NCI-H2227 (cell line): ENCODE measurements at regions not wholly inside any gene's neighbourhood (a gene's known extent, or its start where the extent isn't known, plus 50 kb on each side); places are given as distances from the start of the nearest gene placed in this dataset.

Experiments used
- DNase-seq: peaks from one replicate; lab custom pipeline; 2025; ENCODE audit not compliant: unreplicated experiment; lab: John Stamatoyannopoulos, UW

DNA sequence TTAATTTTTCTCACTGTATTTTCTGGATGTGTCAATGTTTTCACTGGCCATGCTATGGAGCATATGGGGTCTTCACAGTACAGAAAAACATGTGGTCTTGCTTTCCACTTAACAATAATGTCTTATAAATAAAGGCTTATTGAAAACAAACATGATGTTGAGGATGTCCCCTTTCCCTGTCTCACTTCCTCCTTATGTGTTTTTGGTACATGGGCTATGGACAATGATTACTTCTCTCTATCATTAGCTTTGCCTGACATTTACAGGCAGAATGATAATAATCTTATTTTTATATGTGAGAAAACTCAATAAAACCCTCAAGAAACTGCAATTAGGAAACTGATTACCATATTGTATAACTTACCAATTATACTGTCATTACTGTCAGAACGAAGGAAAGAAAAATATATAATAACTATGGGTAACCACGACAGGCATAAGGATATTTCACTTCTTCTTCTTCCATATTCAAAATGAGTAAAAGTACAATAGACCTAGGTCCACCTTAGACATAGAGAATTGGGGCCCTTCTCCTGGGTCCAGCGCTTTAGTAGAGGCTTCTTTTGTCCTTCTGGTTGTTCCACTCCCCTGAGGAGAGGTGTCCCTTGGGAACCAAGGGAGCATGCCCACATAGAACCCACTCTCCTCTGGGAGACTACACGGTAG, 375.0 kb downstream of the MAN2A1 start:
- DNase-seq = no peak

DNA sequence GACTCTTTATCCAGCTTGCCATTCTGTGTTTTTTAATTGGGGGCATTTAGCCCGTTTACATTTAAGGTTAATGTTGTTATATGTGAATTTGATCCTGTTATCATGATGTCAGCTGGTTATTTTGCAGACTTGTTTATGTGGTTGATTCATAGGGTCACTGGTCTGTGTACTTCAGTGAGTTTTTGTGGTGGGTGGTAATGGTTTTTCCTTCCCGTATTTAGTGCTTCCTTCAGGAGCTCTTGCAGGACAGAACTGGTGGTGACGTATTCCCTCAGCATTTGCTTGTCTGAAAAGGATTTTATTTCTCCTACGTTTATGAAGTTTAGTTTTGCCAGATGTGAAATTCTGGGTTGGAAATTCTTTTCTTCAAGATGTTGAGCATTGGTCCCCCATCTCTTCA, 381.1 kb downstream of the MAN2A1 start:
- DNase-seq = no peak

DNA sequence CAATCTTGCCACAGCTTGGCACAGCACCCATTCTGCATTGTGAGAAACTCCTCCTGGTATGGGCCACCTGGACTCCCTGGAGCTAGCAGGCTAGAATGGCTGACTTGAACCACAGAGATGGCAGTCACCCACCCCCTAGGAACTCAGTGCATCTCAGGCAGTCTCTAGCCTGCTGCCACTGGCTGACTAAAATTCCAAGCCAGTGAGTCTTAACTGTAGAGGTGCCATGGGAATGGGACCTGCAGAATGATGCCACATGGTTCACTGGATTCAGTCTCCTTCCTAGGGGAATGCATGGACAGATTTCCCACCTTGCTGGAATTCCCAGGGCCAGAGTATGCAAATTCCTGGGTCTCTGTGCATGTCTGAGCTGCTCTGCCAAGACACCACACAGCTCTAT, 382.9 kb downstream of the MAN2A1 start:
- no peak for DNase-seq

DNA sequence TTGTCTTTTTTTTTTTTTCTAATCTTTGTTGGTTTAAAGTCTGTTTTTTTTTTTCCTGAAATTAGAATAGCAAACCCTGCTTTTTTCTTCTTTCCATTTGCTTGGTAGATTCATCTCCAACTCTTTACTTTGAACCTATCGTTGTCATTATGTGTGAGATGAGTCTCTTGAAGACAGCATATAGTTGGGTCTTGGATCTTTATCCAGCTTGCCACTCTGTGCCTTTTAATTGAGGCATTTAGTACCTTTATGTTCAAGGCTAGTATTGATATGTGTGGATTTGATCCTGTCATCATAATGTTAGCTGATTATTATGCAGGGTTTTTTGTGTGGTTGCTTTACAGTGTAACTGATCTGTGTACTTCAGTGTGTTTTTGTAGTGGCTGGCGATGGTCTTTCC, 383.8 kb downstream of the MAN2A1 start:
- no peak for DNase-seq

DNA sequence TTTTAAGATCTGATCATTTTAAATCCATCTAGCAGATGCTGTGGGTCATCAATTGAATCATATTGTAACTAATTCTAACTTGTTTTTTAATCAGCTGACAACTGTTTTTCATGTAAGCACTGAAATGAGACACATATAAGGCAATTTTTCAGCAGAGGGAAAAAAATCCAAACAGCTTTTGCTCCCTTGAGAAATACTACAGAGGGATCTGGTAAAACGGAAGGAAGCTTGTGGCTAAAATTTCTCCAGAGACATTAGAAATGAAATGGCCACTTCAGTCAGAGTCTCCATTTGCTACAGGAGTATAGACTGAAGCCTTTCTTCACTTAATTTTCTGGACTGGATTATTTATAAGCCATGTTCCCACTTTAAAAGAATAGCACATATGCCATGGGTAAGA, 385.9 kb downstream of the MAN2A1 start:
- no peak for DNase-seq

DNA sequence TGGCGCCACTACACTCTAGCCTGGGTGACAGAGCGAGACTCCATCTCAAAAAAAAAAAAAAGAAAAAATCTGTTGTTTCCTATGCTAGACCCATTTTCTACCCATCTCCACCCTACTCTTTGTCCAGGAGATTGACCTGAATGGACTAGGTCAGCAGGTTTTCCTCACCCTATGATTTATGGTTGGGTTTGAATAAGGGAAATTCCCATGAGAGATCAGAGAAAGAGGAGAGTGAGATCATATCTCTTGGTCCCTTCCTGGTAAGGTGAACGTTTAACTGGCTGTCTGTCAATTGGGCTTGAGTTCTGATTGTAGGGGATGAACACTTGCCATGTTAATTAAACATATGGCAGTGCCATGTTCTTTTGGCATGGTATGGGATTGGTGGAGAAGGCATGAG, 387.4 kb downstream of the MAN2A1 start:
- no peak for DNase-seq

DNA sequence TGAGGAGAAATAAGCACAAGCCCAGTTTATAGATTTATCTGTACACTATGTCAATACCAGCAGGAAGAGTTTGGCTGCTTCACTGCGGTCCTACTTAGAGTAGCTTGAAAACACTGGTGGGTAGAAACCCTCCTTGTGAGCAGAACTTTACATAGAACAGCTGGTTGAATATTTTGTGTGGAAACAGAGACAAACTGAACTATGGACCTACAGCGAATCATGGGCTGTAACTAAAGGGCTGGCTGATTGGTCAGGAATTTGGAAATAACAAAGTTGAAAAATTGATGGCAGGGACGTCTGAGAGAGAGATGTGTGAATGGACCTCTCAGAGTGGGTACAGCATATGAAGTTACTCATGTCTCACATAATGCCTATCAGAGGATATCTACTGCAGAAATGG, 392.5 kb downstream of the MAN2A1 start:
- DNase-seq = no peak

DNA sequence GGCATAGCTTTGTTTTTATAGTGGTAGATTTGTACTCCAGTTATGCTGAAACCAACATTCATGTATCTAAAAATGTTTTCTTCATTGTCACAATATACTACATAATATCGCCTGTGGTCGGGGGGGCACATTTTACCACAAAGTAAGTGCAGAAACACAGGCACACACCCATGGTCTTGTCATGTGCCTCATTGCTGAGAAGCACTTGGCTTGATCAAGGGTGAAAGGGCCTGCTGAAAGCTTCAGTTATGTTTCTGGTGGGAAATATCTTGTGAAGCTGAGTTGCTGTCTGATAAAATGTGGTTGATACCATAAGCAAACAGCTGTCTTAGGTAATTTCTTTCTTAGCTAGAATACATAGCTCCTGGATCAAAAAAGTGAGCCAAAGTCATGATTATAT, 393.1 kb downstream of the MAN2A1 start:
- no peak for DNase-seq

DNA sequence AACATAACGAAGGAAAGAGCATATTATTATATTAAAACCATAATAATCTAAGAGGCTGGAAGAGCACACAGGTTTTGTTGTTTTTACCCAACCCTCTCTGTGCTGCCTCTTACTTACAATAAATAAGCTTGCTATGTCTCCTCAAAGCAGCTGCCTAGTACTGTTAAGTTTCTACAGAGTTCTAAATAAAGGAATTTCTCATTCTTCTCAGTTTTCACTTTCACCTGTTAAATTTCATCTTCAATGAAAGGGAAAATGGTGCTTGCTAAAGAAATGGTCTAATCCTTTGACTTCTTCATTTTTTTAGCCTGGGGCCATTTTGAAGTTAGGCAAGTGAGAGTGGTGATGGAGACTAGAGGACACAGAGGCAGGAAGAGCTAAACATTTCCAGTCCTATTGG, 396.1 kb downstream of the MAN2A1 start:
- no peak for DNase-seq

DNA sequence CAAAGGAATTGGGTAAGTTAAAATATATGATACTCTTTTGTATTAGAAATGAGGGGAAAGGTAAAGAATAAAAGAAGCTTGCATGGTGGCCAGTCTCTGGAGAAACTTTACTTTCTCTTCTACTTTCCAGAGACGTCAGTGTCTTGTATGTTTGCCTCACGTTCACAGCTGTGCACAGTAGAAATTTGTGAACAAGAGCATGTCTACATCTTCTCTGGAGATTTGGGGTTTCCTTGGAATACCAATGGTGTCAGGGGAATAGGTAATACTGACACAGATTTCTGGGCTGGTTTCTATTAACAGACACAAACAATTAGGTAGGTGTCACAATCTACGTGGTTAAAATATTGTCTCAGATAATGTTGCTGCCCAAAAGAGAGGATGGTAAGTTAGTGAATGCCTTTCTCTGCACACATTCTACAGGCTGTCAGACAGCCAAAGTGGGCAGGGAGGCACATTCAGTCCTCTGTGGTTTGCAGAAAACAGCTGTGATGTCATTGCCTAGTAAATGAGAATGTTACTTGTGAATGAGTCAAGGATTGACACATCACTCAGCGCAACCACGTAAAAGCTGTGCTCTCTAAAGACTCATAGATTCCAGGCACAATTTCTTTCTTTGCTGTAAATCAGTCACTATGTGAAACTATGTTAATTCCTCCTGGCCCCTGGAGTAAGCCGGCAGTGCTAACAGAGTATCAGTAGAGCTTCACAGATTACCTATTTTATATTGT, 397.1 kb downstream of the MAN2A1 start:
- no peak for DNase-seq

DNA sequence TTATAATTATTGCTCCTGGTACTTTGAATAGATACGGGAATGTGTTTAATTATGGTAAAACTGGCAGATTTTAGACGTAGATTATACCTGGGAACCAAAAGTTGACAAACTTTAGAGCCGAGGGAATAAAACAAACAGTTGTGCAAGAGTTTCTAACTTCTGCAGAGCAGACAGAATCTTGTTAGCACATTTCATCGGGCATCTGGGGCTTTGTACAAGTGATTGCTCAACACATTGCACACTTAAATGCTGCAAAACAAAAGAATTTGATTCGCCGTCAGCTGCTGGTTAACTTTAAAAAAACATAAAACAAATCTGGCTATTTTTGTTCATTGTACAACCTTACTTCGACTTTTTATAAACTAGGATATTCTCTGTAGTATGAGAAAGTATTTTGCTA, 398.1 kb downstream of the MAN2A1 start:
- no peak for DNase-seq

DNA sequence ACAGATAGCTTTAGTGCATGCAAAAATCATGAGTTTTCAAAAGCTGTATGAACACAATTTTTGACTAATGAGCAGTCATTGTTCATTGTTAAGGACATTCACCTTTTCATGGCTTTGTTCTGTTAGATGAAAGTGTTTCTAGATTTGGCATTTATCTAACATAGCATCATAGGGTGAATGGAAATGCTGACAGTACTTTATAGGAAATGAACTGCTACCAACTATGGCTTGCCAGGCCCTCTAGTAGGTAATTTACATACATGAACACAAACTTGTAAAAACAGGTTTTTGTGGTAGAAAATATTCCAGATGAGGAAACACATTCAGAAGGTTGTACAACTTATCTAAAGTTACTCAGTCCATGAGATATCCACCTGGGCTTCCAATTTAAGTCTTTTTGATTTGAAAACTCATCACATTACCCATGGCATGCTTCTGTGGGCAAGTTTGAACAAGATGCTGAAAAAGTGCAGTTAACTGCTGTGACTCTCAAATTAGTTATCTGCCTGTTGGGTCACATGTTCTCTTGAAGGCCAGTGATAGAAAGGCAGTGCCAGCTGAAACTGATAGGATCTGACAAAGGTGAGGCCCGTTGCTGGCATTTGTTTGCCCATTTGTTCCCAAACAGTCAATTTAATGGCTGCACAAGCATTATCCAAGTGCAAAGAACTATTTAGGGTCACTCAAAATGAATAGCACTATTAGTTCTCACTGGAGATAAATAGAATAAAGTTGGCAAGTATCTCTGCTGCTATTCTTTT, 399.1 kb downstream of the MAN2A1 start:
- DNase-seq = no peak

DNA sequence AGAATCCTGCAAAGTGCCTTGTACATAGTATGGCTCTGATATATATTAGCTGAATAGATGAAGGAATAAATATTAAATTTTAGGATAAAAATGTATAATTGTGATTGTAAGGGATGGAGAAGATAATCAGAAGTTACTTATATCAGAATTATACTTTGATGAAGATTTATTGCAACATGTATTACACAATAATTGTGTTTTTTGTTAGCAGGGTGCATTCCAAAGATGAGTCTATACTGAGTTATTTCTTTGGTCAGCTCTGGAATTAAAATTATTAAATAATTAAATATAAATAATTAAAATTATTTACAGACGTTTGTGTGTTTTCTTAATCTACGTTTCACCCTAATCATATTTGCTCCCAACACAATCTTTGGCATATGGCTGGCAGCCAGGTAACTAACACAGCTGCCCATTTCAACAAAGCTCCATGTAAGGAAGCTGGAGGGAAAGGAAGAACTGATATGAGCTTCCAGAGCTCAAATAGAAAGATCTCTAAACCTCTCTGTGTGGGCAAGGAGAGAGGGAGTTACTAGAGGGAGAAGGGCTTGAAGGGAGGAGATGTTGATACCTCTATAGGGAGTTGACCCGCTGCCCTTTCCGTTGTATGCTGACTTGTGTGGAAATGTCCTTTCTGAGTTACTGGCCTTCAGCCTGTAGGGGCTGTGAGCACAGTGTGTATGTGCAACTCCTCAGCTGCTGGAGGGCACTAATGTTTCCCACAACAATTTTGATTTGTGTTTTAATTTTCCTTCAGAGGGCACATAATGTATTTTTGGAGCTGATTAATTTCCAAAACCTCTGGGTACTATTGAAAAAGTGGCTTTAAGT, 403.4 kb downstream of the MAN2A1 start:
- no peak for DNase-seq

DNA sequence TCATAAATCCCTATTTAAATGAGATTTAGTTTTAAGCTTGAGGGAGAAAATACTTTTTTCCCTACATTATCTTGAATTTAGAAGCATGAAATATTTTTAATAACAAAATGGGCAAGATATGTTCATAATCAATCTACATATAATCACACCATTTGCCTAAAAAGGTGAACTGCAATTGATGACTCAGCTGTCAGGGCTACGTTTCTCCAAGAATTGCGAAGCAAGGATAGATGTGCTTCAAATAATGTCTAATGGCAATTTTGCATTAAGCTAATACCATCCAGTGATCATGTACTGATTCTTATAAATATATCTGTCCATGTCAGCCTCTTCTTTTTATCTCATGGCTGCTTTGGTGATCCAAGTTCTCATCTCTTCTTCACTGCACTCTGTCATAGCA, 404.4 kb downstream of the MAN2A1 start:
- no peak for DNase-seq

DNA sequence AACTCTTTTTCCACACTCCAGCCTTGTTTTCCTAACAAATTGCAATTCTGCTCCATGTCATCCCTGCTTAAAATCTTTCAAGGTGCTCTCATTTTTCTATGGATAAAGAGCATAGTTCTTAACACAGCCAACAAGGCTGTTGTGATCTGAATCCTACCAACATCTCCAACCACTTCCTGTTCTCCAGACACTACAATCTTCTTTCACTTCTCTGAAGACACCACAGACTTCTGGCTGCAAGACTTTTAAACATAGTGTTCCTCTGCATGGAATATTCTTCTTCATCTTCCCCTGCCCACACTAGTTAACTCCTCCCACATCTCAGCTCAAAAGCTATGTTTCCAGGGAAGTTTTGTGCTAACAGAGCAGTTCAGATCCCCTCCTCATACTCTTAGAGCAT, 404.8 kb downstream of the MAN2A1 start:
- DNase-seq = no peak

DNA sequence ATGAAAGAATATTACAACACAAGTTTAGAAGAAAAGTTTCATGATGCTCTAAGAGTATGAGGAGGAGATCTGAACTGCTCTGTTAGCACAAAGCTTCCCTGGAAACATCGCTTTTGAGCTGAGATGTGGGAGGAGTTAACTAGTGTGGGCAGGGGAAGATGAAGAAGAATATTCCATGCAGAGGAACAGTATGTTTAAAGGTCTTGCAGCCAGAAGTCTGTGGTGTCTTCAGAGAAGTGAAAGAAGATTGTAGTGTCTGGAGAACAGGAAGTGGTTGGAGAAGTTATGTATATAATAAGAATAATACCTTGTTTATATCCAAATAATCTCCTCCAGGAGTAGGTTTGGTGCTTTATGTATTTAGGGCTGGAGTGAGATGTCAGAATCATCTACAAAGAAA, 406.7 kb downstream of the MAN2A1 start:
- DNase-seq = no peak

DNA sequence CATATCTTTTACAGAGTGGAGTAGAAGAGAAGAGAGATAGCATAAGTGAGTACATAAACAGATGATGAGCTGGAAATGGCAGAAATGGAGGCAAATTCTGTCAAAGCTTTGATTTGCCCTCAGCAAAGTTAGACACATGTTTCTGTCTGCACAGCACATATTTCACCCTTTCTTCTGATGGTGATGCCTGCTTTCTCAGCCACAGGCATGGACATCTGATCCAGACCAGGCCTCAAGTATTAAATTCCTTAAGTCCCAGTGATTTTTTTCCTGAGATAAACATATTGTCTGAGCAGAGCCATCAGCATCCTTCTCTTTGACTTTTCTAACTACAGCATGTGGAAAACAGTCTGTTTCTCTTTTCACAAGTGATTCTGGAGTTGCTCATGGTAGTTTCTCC, 409.8 kb downstream of the MAN2A1 start:
- DNase-seq = no peak

DNA sequence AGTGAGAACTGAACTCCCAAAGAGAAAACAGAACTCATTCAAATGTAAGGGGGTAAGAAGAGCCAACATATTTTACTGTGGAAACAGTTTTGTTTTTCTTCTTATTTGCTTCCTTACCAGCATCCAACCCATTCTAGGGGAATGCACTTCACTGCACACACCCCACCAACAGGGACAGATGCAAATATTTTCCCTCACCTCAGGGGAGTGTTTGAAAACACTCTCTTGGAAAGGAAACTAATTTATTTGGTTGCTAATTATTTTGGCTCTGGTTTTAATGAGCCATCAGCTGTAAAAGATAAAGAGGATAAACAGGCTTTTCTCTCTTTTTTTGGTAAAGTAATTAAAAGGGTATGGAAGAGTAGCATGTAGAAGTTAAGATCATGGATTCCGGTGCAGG, 413.4 kb downstream of the MAN2A1 start:
- DNase-seq = no peak

DNA sequence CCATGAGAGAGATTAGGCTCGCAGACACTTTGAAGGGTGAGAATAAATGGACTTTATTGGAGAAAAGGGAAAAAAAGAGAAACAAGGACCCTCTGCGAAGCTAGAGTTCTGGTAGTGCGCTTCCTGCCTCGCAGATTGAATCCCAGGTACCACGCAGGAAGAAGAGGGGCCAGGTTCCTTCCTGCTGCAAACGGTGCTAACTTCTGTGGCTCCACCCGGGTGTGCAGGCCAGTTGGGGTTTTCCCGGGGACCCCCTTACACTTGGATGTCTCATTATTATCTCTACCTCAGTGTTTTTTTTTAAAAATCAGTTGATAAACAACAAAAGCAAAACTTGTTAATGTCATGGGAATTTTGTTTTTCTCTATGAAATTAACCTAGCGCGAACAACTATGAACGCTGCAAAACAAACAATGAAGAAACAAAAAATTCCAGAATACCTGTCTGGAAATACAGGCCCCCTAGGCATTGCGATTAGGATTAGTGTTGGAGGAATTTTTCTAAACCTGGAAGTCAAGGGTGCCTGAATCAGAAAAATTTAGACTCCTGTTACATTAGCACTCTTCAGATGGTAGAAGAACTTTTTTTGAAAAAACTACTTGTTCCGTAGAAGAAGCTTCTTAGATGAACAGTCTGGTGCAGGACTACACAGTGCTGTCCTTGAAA, 414.5 kb downstream of the MAN2A1 start:
- no peak for DNase-seq

DNA sequence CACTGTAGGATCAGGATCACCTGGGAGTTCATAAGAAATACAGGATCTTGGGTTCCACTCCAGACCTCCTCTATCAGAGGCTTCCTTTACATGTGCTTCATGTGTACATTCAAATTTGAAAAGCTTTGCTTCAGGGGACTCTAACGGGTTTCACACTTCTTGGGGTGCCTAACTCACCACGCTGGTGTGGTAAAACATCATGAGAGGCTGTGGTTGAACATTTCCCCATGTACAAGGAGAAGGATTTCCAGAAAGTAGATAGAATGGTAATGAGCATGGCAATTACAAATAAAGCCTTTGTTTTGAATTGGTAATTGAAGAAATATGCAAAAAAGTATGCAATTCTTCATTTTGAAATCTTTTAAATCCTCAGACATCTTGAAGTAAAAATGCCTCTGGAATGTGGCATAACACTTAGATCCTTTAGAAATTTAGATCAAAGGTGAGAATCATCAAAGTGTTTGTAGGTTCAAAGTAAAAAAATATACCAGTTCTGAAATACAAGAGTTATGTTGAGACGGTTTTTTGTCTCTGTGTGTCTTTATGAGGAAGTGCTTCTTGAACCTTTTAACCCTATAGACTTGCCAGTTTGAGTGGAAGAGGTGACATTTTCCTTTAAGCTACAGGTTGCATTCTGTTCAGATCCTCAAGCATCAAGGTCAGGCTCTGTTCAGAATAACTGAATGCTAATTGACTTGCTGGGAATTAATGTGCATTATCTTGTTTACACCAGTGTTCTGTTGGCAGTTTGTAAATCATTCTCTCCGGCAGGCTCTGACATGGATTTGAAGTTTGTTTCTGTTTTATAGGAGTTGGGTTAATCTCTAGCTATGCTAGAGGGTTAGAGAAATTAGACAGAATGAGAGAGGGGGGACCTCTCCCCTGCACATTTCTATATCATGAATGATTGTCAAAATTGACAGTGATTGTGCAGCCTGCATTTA, 415.3 kb downstream of the MAN2A1 start:
- DNase-seq = no peak
